Mesodermal cell (in vitro differentiated cells): ENCODE measurements at regions not wholly inside any gene's neighbourhood (a gene's known extent, or its start where the extent isn't known, plus 50 kb on each side); places are given as distances from the start of the nearest gene placed in this dataset.

Source experiments
- H3K27ac ChIP-seq: 2 replicates; pipeline ENCODE4 v1.7.0; 2013; ENCODE audit warnings: mild to moderate bottlenecking, low read depth, low read length, moderate library complexity; ENCODE audit not compliant: severe bottlenecking
- H3K36me3 ChIP-seq: 2 replicates; pipeline ENCODE4 v1.7.1; 2013; ENCODE audit warnings: mild to moderate bottlenecking, low read length, moderate library complexity; ENCODE audit not compliant: control insufficient read depth, insufficient read depth
- H3K4me1 ChIP-seq: one replicate; pipeline ENCODE4 v1.7.1; 2013; ENCODE audit warnings: mild to moderate bottlenecking, low read length; ENCODE audit not compliant: insufficient read depth, control insufficient read depth, poor library complexity, severe bottlenecking
- H3K4me3 ChIP-seq: 2 replicates; pipeline ENCODE4 v1.7.0; 2013; ENCODE audit warnings: low read length, control low read depth, mild to moderate bottlenecking; ENCODE audit not compliant: insufficient read depth, poor library complexity, severe bottlenecking; ENCODE audit errors: extremely low read depth
- H3K9me3 ChIP-seq: 2 replicates; pipeline ENCODE4 v1.7.1; 2013; ENCODE audit warnings: mild to moderate bottlenecking, low read length, moderate library complexity; ENCODE audit not compliant: control insufficient read depth
- WGBS, 2 experiments: methylation state at CpG; one replicate each; pipeline ENCODE4 v1.1.5; 2013; ENCODE audit warnings: missing lambda C conversion rate in 2 of 2; ENCODE audit not compliant: insufficient coverage in 2 of 2; 5-methylcytosine and 5-hydroxymethylcytosine counted together

DNA sequence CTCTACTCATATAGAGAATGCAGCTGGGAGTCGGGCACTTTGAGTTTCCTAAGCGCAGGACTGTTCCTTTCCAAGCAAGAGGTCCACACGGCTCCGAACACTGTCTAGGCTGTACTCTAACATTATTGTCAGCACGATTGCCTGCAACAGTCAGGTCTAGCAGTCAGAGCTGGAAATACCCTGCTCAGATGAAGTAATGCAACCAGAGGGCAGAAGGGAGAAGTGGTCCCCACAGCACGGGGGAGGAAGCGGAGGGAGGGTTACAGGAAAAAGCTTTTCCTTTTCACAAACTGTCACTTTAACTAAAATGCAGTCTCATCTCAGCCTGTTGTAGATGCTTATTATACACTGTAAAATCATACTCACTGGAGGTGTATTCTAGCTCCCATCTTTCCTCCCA lies 98.9 kb upstream of the SLC44A3 start:
- 93 to 94% methylated on average over 4 to 5 of the region's 7 CpGs for WGBS, 2 experiments
- peaks cover 6% of the 10 kb centered on the region for H3K4me1 ChIP-seq
- no peaks in the 10 kb centered on the region for H3K9me3 ChIP-seq
- no peak overlapping the region for H3K27ac ChIP-seq
- no peak overlapping the region for H3K4me3 ChIP-seq
- no peaks in the 10 kb centered on the region for H3K36me3 ChIP-seq

DNA sequence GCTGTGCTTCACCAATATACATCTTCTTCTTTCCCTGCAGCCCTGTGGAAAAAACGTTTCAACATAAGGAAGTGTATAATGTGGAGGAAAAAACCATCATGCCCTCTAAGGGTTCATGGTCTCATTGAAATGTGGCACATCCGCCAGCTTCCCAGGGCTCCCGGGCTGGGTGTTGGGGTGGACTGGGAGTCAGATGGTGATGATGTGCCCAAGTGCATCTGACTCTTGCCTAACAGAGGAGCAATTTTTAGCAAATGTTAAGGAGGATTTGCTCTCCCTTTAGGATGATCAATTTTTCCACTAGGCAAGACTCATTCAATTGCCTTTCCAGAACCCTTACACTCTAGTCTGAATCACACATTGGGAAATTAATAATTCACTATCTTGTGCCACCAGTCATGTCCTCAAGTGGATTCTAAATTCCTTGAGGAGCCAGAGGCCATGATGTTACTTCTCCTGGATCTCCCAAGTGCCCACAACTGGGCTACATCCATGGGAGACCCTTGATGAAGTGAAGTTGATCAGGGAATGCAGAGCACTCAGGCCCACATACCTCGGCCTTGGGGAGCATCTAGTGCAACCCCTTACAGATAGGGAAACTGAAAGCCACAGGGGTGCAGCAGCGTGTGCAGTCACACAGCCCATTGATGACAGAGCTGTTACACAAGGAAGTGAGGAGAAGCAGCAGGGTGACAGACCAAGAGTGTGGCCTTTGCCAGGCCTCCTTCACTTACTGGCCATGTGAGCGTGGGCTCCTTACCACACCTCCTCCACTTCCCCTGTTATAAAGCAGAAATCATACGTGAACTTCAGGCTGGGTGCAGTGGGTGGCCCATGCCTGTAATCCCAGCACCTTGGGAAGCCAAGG lies 100.0 kb upstream of the SLC44A3 start:
- WGBS, 2 experiments: 71 to 90% methylated on average over 4 to 7 of the region's 7 CpGs
- no peaks in the 10 kb centered on the region for H3K36me3 ChIP-seq
- no peak overlapping the region for H3K4me3 ChIP-seq
- no peaks in the 10 kb centered on the region for H3K9me3 ChIP-seq
- H3K4me1 ChIP-seq: no peaks in the 10 kb centered on the region
- no peak overlapping the region for H3K27ac ChIP-seq

DNA sequence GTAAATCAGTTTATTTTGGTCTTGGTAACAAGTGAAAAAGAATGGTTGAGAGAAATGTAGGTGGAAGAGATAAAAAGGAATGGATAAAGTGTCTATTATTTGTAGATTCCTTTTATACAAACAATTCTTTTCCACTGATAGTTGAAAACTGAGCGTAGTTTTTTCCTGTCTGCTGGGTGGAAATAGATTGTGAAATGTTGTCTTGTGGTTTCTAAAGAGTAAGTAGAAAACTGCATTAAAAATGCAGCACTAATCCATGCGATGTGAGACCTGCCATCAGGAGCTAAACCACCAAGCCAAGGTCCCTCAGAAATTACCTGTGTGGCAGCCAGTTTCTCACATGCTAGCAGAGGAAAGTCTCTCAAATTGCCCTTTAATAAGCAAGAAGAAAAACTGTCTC lies 103.2 kb upstream of the SLC44A3 start:
- Histone ChIP-seq H3K36me3 (no peaks in the 10 kb centered on the region), H3K27ac (no peak overlapping the region), H3K4me3 (no peak overlapping the region), H3K9me3 (no peaks in the 10 kb centered on the region), H3K4me1 (no peaks in the 10 kb centered on the region)
- 100% methylated on average over 1 to 2 of the region's 2 CpGs for WGBS, 2 experiments

DNA sequence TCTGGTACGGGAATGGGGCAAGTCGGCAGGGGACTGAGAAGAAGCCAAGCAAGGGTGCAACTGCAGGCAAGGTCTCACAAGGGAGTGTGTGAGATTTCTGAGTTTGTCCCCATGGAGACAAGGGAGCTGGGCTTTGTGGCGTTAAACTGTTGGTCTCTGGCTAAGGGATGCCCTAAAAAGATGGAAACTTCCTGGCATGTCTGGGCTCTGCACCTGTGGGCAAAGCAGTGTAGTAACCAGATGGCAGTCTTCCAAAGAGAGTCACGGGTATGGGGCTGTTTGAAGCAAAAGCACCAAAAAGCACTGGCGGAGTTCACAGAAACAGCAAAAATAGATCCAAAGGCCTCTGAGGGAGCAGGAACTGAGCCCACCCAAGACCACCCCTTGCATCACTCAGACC lies 104.8 kb upstream of the SLC44A3 start:
- Histone ChIP-seq H3K36me3 (no peaks in the 10 kb centered on the region), H3K4me1 (peaks cover 4% of the 10 kb centered on the region), H3K4me3 (no peak overlapping the region), H3K9me3 (no peaks in the 10 kb centered on the region), H3K27ac (no peak overlapping the region)
- 92 to 95% methylated on average over 5 of the region's 5 CpGs for WGBS, 2 experiments

DNA sequence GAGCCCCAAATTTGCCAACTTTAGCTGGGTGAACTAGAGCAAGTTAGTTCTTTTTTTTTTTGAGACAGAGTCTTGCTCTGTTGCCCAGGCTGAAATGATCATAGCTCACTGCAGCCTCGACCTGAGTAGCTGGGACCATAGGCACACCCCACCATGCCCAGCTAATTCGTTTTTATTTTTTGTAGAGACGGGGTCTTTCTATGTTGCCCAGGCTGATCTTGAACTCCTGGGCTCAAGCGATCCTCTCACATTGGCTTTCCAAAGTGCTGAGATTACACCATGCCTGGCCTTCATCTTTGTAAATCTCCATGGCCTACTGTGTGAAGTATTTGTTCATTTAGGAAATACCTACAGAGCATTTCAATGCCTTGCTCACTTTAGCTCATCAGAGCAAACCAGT lies 105.6 kb upstream of the SLC44A3 start:
- peaks cover 12% of the 10 kb centered on the region for H3K4me1 ChIP-seq
- H3K27ac ChIP-seq: no peak overlapping the region
- H3K36me3 ChIP-seq: no peaks in the 10 kb centered on the region
- WGBS, 2 experiments: 96 to 98% methylated on average over 3 to 4 of the region's 4 CpGs
- no peaks in the 10 kb centered on the region for H3K9me3 ChIP-seq
- H3K4me3 ChIP-seq: no peak overlapping the region

DNA sequence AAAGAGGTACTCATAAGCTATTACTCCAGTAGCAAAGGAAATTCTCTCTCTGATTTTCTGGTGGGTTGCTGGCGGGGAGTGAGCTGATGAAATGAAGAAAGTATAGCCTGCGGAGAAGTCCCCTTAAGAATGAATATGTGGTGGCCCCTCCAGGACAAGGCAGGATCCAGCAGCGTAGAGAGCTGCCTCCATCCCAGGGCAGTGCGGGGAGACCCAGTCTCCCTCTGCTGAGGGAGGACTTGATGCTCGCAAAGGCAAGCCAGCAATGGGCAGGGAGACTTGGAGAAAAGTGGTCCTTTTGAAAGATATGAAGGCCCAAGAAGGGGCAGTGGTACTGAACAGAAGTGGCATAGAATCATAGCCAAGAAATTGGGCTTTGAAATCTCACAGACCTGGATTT lies 106.0 kb upstream of the SLC44A3 start:
- H3K4me3 ChIP-seq: no peak overlapping the region
- no peak overlapping the region for H3K27ac ChIP-seq
- H3K4me1 ChIP-seq: peaks cover 14% of the 10 kb centered on the region
- WGBS, 2 experiments: 93 to 94% methylated on average over 5 of the region's 5 CpGs
- no peaks in the 10 kb centered on the region for H3K36me3 ChIP-seq
- H3K9me3 ChIP-seq: no peaks in the 10 kb centered on the region

DNA sequence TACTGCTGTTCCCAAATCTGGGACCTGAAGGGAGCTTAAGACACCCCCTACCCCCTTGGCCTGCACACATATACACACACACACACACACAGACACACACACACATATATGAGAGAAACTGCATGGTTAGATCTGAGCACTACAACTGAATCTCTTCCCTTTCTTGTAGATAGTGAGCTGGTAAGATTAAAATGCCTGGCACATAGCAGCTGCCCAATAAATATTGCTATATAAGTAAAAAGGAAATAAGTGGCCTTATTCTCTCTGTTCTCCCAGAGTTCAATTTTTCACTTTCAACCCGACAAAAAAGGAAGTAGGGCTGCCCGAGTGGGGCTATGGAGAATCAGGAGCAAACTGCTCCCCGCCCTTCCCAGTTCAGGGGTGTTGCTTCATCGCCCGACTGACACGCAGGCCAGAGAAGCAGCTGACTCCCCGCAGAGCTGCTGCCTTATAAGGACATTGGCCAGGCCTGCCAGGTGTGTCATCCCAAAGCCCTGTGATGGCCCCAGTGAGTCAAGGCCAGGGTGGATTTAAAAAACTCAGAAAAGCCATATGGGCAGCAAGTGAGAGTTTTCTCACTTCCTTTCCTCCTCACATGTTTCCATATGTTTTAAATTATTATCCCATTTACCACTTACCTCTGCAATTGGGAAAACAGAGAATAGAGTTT lies 106.5 kb upstream of the SLC44A3 start:
- Histone ChIP-seq H3K4me1 (peaks cover 19% of the 10 kb centered on the region), H3K9me3 (no peaks in the 10 kb centered on the region), H3K4me3 (no peak overlapping the region), H3K36me3 (no peaks in the 10 kb centered on the region), H3K27ac (no peak overlapping the region)
- WGBS, 2 experiments: 28 to 29% methylated on average over 3 of the region's 7 CpGs

DNA sequence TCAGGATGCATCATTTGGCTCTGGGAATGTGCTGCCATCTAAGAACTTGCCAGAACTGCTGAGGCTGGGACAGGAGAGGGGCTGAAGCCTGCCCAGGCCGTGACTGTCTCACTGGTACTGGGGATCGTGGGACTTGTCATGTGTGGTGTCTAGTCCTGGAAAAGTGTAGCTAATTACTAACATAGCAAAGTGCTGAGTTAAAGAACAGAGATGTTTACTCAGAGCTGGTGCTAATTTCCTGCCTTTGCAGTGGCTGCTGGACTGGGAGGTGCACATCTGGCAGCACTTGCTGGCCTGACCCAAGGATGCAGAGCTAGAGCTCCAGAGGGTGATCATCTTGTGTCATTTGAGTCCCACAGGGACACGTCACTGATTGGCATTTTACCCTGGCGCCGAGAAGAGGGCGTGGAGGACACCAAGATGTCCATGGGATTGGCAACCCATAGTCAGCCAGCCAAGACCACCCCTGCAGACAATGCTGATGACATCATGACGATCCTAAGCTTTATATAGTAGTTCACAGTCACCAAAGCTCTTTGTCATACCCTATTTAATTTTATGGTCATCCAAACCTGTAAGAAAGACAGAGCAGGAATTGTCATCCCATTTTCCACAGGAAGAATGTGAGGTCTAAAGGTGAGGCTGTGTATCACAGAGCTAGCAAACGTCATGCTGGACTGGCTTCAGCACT lies 110.1 kb upstream of the SLC44A3 start:
- peaks cover 26% of the 10 kb centered on the region for H3K4me1 ChIP-seq
- H3K27ac ChIP-seq: no peak overlapping the region
- no peaks in the 10 kb centered on the region for H3K36me3 ChIP-seq
- no peak overlapping the region for H3K4me3 ChIP-seq
- no peaks in the 10 kb centered on the region for H3K9me3 ChIP-seq
- WGBS, 2 experiments: 81 to 90% methylated on average over 7 to 8 of the region's 8 CpGs

DNA sequence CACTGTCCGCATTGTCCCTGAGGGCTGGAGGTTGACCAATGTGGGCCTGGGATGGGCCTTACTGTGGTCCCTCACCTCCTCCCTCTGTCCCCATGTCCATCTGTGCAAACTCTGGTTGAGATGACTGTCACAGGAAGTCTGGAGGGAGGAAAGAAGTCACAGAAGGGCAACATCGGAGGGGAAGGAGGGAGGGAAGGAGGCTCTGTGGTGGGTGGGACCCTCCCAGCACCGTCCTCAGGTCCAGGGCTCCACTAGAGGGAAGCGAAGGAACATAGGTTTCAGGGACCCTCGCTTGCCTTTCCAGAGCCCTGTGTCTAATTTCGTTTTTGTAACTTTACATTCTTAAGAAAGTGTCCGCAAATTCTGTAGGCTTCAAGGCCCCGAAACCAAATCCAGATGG lies 111.3 kb upstream of the SLC44A3 start:
- no peaks in the 10 kb centered on the region for H3K9me3 ChIP-seq
- 87 to 91% methylated on average over 7 of the region's 8 CpGs for WGBS, 2 experiments
- H3K4me1 ChIP-seq: peaks cover 26% of the 10 kb centered on the region
- no peaks in the 10 kb centered on the region for H3K36me3 ChIP-seq
- no peak overlapping the region for H3K4me3 ChIP-seq
- no peak overlapping the region for H3K27ac ChIP-seq

DNA sequence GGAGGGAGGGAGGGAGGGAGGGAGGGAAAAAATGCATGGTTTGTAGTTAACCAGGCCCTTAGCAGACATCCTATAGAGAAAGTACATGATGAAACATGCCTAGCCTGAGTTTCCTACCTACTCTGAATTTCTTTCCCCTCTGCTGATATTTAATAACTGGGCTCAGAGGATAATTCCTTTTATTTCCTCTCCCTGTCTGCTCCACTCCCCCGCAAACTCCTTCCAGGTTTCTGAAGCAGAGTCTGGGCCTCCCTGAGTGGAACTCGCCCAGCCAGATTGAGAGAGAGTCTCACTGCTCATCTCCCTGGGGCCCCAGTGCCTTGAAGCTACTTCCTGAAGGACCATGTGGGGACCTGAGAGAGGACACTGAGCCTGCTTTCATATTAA lies 111.9 kb upstream of the SLC44A3 start:
- 80 to 93% methylated on average over 2 of the region's 2 CpGs for WGBS, 2 experiments
- Histone ChIP-seq H3K36me3 (no peaks in the 10 kb centered on the region), H3K4me1 (peaks cover 26% of the 10 kb centered on the region), H3K9me3 (no peaks in the 10 kb centered on the region), H3K27ac (no peak overlapping the region), H3K4me3 (no peak overlapping the region)
